22Rv1 (cell line): ENCODE measurements at regions not wholly inside any gene's neighbourhood (a gene's known extent, or its start where the extent isn't known, plus 50 kb on each side); places are given as distances from the start of the nearest gene placed in this dataset.

ENCODE experiments used
- ZFX ChIP-seq: fragments of 450-650 bp; IDR thresholded peaks from 2 replicates; pipeline ENCODE4 v1.6.1; 2017; ENCODE audit warnings: antibody characterized with exemption, borderline replicate concordance
- TF ChIP-seq, protein P1 (sequence below): fragments of 450-650 bp; IDR thresholded peaks from 2 replicates; pipeline ENCODE4 v1.5.1; 2017; ENCODE audit warnings: mild to moderate bottlenecking

DNA sequence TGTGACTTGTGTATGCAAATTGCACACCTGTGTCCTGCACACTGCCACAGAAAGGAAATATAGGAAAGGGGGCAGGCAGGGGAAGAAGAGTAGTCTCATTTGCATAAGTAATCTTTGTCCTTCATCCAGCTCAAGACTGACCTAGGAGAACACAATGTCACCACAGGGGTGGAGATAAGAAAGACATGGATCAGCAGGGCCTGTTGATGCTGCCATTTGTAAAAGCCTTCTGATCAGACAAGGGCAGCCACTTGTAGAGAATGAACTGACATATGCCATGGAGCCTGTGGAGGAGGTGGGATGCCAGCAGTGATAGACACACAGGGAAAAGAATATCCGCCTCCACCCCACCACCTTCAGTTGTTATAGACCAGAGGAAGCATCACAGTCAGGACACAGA is 528.9 kb downstream of the HTR7 start:
- TF ChIP-seq, protein P1, sequence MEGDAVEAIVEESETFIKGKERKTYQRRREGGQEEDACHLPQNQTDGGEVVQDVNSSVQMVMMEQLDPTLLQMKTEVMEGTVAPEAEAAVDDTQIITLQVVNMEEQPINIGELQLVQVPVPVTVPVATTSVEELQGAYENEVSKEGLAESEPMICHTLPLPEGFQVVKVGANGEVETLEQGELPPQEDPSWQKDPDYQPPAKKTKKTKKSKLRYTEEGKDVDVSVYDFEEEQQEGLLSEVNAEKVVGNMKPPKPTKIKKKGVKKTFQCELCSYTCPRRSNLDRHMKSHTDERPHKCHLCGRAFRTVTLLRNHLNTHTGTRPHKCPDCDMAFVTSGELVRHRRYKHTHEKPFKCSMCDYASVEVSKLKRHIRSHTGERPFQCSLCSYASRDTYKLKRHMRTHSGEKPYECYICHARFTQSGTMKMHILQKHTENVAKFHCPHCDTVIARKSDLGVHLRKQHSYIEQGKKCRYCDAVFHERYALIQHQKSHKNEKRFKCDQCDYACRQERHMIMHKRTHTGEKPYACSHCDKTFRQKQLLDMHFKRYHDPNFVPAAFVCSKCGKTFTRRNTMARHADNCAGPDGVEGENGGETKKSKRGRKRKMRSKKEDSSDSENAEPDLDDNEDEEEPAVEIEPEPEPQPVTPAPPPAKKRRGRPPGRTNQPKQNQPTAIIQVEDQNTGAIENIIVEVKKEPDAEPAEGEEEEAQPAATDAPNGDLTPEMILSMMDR = no peak
- no peak for TF ChIP-seq ZFX
